ENCODE measurements at regions not wholly inside any gene's neighbourhood (a gene's known extent, or its start where the extent isn't known, plus 50 kb on each side); places are given as distances from the start of the nearest gene placed in this dataset.
"Not testable (repeated sequence)": the region's sequence is repeated elsewhere in the genome, so short reads cannot be mapped to it uniquely, and the experiment has no call there.

DNA sequence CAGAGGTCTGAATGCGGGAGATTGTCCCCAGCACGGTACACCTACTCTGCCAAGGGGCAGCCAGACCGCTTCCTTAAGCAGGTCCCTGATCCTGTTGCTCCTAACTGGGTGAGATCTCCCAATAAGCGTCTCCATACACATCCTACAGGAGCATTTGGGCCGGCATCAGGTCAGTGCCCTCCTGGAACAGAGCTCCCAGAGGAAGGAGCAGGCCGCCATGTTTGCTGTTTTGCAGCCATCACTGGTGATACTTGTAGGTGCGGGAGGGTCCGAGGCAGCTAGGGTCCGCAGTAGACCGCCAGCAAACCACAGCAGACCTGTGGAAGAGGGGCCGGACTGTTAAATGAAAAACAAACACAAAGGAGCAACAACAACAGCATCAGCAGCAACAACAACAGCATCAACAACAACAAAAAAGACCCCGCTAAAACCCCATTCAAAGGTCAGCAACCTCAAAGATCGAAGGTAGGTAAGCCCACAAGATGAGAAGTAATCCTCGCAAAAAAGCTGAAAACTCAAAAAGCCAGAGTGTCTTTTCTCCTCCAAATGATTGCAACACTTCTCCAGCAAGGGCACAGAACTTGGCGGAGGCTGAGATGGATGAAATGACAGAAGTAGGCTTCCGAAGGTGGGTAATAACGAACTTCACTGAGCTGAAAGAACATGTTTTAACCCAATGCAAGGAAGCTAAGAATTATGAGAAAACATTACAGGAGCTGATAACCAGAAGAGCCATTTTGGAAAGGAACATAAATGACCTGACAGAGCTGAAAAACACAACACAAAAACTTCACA is 79.0 kb upstream of the CDH7 start:
- DNase-seq = no peak

DNA sequence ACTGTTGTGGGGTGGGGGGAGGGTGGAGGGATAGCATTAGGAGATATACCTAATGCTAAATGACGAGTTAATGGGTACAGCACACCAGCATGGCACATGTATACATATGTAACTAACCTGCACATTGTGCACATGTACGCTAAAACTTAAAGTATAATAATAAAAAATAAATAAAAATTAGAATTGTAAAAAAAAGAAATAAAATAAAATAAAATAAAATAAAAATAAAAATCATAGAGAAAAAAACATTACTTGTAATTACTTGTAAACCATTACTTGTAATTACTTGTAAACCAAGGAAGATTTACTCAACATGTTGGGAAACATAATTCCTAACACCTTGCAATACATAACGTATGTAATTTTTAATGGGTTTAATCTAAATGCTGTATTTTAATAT is 80.7 kb upstream of the CDH7 start:
- DNase-seq = not testable (repeated sequence)

DNA sequence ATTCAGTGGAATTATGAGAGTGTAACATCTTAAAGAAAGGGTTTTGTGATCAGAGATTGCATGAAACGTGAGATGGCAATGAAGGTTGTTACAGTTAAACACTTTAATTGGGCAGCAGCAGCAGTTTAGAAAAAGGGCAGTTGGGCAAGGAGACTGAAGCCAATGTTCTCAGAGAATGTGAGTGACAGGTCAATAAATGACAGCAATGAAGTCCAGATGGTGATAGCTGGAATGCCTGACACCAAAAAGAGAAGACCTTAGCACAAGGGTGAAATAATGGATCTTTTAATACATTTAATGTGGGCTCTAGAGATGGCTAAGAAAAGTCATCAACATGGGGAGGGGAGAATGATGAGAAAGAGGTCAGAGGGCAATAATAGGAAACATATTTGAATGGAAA is 89.4 kb upstream of the CDH7 start:
- DNase-seq = no peak

DNA sequence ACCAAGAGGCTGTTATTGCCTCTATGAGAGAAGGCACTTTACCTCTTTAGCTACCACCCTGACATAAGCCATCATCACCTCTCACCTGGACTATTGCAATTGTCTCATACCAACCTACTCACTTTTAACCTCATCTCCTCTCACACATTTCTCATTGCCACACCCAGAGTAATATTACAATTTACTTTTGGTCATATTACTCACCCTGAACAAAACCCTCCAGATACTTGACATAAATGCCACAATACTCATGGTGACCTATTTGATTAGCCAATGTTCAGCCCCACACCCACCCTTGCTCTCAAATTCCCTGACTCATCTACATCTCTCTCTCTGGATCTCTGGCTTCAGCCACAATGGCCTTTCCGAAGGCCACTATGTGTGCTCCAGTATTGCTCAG is 90.9 kb upstream of the CDH7 start:
- DNase-seq = no peak

DNA sequence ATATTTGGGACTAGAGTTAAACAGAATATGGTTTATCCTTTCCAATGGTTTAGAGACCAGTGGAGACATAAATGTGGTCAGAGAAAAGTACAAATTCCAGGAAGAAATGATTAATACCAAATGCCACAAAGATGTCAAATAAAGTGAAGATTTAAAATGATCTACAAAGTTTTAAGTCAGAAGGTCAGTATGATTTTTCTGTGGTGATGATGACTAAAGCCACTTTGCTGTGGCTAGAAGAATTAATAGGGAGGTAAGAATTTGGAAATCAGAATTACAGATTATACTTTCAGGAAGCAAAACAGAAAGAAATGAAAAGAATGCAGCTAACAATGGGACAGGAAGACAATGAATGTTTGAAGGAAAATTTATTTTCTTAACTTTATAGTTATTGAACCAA is 91.5 kb upstream of the CDH7 start:
- DNase-seq = no peak

DNA sequence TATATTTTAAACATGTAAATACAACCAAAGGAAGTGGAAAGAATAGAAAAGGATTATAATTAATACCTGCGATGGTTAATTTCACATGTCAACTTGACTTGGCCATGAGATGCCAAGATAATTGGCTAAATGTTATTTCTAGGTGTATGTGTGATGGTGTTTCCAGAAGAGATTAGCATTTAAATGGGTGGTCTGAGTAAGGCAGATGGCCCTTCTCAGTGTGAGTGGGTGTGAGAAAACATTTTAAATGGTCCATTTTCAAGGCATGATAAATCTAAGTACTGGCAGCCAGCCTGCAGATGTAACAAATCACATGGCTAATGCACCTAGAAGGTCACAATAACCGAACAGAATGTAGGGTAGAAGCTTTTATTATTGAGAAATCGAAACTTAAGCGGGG is 99.6 kb upstream of the CDH7 start:
- no peak for DNase-seq

DNA sequence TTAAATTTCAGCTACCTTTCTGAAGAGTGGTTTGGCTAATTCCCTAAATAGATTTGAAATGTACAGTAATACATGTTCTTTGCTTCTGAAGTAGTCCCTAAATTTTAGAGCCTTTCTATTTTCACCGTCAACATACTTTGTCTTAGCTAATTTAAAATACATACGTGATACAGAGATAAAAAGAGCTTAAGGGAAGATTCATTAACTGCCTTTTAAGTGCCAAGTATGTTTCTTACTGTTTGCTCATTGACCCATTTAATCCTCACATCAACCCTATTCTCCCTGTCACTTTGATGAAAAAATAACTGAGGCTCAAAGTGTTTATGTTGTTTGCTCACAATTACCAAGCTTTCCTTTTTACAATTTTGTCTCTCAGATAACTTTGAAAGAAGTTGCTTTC is 118.6 kb upstream of the CDH7 start:
- no peak for DNase-seq

DNA sequence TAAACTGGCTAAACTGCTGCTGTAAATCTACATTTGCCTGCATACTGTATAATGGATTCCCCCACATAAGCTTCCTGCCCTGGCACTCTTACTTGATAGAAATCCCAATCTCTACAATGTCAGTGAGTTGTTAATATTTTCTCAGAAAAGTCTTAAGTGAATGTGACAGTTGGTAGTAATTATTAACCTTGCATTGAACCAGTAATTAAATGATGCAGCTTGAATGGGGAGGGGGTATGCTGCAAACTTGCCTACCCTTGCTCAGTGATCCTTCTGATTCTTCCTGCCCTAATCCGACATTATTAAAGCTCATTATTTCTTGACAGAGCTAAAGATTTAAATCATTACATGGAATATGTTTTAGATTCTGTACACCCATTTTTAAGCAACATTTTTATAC is 119.0 kb upstream of the CDH7 start:
- DNase-seq = no peak

DNA sequence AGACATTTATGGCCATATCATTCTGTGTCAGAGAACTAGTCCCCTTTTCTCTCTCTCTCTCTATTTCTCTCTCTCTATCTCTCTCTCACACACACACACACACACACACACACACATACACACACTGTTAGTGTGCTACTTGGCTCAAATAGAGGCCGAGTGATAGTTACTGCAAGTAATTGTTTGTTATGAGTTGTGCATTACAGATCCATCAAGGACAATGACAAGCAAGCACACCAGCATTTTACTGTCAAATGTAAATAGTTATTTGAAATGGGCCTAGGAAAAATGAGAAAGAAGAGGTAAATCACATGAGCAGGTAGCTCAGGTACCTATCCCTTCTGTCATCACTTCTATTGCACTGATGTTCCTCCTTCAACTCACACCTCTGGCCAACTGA is 122.4 kb upstream of the CDH7 start:
- no peak for DNase-seq

DNA sequence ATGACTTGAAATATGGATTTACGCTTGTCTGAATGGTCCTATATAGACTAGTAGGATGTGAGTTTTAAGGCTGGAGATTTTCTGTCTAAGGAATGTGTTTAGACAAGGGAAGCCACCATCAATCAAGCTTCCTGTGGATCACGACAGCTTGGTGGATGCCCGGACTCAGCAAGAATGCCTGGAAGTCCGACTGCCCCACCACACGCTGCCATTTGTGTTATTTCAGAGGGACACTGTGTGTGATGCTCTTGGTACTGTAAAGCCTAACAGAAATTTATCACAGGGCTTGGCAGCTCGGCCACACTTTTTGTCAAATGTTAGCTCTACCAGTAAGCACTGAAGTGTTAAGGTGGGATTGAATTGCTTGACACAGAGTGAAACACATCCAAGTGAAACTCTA is 127.1 kb upstream of the CDH7 start:
- DNase-seq = no peak

DNA sequence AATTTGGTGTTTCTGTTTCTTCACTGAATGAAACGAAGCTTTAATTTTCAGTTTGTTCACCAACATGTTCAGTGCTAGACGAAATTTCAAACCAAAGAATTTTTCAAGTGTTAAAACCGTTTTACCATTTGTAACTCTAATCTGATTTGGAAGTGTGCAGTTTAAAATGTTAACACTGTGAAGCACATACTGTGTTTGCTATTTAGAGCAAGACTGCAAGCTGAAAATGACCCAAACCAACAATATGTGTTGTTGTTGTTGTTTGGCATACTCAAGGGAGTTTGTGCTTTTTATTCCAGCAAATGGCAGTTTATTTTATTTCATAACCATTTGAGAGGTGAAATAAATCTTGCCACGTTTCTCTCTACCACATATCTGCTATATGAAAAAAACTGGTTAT is 128.4 kb upstream of the CDH7 start:
- no peak for DNase-seq

DNA sequence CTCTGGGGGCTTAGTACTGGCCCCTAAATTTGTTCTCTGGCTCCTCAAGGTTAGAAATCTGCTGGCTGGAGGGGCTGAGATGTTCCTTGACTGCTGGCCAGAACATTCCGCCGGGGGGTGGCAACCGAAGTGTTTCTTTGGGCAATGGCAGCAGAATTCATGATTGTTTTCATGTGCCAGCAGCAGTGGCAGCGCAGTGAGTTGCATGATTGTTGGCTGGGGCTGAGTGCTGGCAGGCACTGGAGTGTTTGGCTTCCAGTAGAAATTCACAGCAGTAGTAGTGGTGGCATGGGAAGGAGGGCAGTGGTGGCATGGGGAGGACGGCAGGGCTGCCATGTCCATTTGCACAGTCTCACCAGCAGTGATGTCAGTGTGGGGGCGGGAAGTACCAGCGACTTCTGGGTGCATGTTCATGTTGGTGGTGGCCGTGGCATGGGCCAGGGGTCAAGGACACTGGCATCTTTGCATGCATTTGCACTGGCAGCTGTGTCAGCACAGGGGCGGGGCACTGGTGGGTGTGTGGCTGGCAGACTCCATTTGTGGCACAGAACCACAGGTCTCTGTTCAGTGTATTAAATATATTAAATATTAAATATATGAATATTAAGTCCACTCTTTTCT is 130.6 kb upstream of the CDH7 start:
- DNase-seq = no peak

DNA sequence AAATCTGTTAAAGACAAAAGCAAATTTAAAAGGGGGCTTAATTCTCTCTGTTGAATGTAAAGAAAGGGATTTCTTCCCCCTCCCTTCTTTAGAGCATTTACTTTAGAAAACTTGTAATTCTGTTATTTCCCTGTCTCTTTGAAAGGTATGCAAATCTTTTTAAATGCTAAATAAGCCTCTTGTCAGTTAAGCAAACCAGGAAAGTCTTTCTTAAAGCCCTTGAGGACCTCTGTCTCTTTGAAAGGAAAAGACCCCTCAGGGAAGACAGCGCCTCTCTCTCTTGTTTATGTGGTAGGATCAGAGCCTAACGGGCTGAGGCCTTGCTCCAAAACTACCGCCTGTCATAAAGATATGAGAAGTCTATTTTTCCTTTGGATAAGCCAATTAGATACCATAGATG is 139.9 kb upstream of the CDH7 start:
- DNase-seq = no peak

DNA sequence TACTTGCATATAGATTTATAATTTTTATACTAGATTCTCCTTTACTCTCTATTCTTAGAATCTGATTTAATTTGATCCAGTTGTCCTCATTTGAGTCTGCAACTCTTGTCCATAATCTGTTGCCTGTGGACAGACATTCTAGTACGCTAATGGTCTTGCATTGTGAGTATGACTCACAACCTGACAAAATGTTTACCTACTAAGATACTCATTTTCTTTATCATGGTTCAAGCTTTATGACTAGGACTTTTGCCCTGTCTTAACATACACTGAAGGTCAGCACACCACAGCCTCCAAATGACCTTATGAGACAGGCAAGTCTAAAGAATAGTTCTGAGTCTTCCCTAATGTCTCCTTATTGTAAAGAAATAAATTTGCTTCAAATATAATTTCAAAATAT is 142.3 kb upstream of the CDH7 start:
- no peak for DNase-seq

DNA sequence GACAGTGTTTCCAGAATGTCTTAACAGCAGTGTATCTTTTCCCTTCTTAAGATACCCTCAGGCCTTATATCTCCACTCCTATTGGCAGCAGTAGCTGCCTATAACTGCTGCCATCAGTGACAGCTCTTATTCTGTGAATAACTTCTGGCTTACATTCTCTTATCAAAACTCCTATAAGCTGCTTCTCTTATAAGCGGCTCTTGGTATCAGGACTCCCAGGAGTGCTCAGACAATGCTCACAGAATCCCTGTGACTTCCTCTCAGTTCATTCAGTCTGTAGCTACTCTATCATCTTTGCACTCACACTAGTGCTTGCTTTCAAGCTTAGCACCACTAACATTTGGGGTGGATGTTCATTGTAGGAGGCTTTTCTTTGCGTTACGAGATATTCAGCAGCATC is 143.7 kb upstream of the CDH7 start:
- DNase-seq = no peak

DNA sequence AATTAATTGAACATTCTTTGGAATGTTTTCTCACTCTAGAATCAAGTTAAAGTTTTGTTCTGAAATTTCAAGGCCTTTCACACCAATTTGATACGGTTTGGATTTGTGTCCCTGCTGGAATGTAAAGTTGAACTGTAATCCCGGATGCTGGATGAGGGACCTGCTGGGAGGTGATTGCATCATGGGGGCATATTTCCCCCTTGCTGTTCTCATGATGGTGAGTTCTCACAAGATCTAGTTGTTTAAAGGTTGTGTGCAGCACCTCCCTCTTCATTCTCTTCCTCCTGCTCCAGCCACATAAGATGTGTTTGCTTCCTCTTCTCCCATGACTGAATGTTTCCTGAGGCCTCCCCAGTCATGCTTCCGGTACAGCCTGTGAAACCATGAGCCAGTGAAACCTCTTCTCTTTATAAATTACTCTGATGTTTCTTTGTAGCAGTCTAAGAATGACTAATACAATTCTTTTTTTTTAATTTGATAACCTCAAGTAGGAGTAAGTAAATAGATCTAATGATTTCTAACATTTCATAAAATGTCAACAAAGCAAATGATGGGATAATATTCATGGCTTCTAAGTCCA is 144.2 kb upstream of the CDH7 start:
- DNase-seq = no peak

DNA sequence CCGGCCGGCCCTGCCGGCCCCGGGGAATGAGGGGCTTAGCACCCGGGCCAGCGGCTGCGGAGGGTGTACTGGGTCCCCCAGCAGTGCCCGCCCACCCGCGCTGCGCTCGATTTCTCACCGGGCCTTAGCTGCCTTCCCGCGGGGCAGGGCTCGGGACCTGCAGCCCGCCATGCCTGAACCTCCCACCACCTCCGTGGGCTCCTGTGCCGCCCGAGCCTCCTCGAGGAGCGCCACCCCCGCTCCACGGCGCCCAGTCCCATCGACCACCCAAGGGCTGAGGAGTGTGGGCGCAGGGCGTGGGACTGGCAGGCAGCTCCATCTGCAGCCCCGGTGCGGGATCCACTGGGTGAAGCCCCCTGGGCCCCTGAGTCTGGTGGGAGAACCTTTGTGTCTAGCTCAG is 145.5 kb upstream of the CDH7 start:
- not testable (repeated sequence) for DNase-seq

DNA sequence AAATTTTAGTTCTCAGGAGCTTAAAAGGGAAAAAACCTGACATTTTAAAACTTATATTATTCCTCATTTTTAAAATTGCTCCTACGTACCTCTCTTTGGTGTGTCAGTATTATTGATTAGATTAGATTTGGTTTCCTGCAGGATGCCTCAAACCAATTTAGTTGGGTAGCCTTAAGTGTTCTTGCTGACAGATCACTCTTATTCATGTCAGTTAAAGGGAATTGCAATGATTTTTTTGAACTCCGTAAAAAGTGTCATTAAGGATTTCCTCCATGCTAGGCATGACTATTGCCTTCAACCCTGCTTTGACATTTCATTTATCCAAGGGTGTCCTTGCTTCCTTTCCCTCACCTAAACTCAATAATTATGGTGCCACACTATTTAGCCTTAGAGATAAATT is 149.0 kb upstream of the CDH7 start:
- no peak for DNase-seq

DNA sequence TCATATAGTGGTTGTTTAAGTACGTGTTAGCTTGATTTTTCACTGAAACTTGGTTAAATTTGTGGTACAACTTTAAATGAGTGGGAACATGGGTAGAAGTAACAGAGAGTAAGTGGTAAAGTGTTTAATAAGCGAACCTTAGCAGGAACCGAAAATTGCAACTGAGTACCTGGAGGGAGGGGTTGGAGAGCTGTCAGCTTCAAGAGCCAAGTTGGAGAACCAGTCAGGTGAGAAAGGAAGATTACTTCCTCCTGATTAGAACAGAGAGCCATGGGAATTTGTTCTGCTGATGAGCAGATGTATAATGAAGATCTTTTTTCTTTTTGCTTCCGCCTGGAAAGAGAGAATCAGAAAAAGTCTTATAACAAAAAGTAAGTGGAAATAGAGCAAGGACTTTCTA is 158.4 kb upstream of the CDH7 start:
- DNase-seq = no peak

DNA sequence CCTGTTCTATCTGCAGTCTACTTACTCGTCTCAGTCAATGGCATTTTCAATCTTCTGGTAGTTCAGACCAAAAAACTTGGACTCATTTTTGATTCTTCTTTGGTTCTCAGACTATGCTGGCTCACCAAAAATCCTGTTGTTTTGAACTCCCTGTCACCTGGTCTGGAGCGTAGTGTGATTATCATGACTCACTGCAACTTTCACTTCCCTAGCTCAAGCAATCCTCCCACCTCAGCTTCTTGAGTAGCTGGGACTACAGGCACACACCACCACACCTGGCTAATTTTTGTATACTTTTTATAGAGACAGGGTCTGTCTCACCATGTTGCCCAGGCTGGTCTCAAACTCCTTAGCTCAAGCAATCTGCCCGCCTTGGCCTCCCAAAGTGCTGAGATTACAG is 163.3 kb upstream of the CDH7 start:
- no peak for DNase-seq

DNA sequence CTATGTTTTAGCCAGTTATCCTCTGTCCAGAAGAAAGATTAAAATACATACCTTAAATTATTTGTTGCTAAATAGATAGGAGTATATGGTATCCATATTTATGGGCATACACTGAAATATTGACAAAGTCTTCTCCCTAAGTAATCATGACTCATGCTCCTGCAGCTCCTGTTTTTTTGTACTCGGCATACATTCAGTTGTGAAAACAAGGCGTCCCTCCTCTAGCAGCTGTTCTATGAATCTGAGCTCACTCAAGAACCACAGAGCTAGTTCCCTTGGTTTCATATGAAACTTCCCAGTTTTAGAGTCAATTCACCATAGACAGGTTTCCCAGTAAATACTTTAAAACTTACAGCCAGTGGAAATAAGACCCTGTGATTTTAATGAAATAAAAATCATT is 168.7 kb upstream of the CDH7 start:
- DNase-seq = not testable (repeated sequence)

DNA sequence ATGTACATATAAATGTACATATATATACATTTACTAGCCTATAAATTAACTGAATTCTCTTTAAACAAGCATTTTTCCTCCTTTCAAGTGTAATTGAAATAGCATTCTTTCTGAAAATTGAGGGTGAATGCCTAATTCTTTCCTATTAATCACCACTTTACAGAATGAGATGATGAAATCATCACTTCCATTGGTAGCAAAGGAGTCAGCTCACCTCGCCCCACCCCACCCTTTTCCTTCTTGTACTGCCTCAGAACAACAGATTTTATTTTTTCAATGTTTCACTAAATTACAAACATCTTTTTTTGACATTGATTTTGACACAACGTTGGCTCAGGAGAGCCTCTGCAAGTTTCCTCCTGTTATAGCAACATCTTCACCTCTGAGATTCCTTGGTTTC is 181.9 kb upstream of the CDH7 start:
- no peak for DNase-seq

DNA sequence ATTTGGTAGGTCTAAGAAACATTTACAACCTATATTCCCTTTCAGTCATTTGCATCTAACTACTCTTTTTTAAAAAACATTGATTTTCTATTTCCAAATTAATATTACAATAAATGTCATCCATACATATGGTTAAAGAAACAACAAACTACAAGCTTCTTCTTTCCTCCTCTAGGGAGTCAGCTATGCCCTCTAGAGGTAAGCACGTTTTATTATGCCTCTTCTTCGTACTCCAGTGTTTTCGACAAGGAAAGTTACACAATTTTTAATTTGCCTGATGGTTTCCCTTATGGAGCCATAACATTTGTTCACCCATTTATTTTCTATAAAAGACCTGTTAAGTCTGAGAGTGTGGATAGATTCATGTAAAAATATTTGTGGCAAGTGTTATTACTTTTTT is 183.4 kb upstream of the CDH7 start:
- DNase-seq = no peak

DNA sequence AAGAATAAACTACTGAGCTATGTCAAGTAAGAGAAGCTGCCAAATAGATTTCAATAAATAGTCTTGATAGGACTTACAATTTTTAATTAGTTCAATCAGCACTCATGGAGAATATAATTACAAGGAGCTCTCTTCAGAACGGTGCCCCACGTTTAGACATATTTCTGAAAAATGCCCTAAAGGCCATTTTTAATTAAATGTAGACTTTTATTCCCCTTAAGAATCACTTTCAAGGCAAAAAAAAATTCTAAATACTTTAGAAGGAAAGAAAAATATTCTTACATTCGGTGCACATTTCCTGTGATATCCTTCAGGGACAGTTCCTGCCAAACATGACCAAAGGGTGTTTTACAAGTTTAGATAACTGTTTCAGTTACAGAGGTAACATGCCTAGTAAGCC is 202.5 kb upstream of the CDH7 start:
- no peak for DNase-seq

DNA sequence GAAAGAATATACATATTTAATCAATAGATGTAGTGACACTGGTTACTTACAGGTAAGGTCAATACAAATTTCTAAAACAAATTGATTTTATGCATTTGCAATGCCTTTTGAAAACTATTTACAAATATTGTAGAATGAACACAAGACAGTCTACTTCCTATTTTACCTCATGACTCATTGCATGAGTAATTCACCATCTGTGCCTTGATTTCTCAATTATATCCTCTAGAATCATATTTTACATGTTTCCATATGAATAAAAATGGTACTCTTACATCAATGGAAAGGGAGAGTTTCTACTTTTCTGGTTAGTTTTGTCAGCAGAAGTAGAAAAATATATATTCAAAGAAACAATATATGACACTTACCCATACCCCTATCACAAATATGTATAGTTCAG is 203.8 kb upstream of the CDH7 start:
- DNase-seq = no peak

Measured in NCI-H1694 (cell line).